Nephron progenitor cell (in vitro differentiated cells): ENCODE measurements at regions not wholly inside any gene's neighbourhood (a gene's known extent, or its start where the extent isn't known, plus 50 kb on each side); places are given as distances from the start of the nearest gene placed in this dataset.

Experiments used
- DNase-seq: peaks from one replicate; pipeline ENCODE4 v3.0.0; 2021
- H3K27ac Mint-ChIP-seq: 2 replicates; pipeline ENCODE4 v1.8.0; 2021; ENCODE audit warnings: mild to moderate bottlenecking, moderate library complexity, mixed read lengths
- H3K27me3 Mint-ChIP-seq: 2 replicates; pipeline ENCODE4 v1.8.0; 2021; ENCODE audit warnings: mild to moderate bottlenecking, low read depth, mixed read lengths; ENCODE audit not compliant: poor library complexity
- H3K36me3 Mint-ChIP-seq: 2 replicates; pipeline ENCODE4 v1.8.0; 2021; ENCODE audit warnings: low read depth, mixed read lengths
- H3K4me1 Mint-ChIP-seq: 2 replicates; pipeline ENCODE4 v1.8.0; 2021; ENCODE audit warnings: mixed read lengths
- H3K4me3 Mint-ChIP-seq: 2 replicates; pipeline ENCODE4 v1.8.0; 2021; ENCODE audit warnings: mild to moderate bottlenecking, moderate library complexity, mixed read lengths
- H3K9me3 Mint-ChIP-seq: 2 replicates; pipeline ENCODE4 v1.8.0; 2021; ENCODE audit warnings: mild to moderate bottlenecking, moderate library complexity, mixed read lengths
- TF ChIP-seq, protein P1 (sequence below): fragments of 200-600 bp; sonication (generic); IDR thresholded peaks from 2 replicates; pipeline ENCODE4 v1.5.0; 2021; ENCODE audit warnings: antibody characterized with exemption

- no peak overlapping the region for H3K4me3 Mint-ChIP-seq
- peaks cover 32% of the 10 kb centered on the region for H3K4me1 Mint-ChIP-seq
- DNase-seq = no peak
- H3K27me3 Mint-ChIP-seq = peaks cover 3% of the 10 kb centered on the region
- no peak overlapping the region for H3K27ac Mint-ChIP-seq
- TF ChIP-seq, protein P1, sequence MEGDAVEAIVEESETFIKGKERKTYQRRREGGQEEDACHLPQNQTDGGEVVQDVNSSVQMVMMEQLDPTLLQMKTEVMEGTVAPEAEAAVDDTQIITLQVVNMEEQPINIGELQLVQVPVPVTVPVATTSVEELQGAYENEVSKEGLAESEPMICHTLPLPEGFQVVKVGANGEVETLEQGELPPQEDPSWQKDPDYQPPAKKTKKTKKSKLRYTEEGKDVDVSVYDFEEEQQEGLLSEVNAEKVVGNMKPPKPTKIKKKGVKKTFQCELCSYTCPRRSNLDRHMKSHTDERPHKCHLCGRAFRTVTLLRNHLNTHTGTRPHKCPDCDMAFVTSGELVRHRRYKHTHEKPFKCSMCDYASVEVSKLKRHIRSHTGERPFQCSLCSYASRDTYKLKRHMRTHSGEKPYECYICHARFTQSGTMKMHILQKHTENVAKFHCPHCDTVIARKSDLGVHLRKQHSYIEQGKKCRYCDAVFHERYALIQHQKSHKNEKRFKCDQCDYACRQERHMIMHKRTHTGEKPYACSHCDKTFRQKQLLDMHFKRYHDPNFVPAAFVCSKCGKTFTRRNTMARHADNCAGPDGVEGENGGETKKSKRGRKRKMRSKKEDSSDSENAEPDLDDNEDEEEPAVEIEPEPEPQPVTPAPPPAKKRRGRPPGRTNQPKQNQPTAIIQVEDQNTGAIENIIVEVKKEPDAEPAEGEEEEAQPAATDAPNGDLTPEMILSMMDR = no peak
- no peaks in the 10 kb centered on the region for H3K9me3 Mint-ChIP-seq
- no peaks in the 10 kb centered on the region for H3K36me3 Mint-ChIP-seq
Measured at GRCh38 chr2:9747396-9747795, 95.9 kb upstream of the TAF1B start.

- no peak for DNase-seq
- Mint-ChIP-seq H3K27ac (no peak overlapping the region), H3K9me3 (no peaks in the 10 kb centered on the region), H3K4me3 (no peak overlapping the region), H3K4me1 (peaks cover 44% of the 10 kb centered on the region), H3K27me3 (no peaks in the 10 kb centered on the region), H3K36me3 (no peaks in the 10 kb centered on the region)
- TF ChIP-seq, protein P1 = no peak
Measured at GRCh38 chr2:9748577-9748976, 94.7 kb upstream of the TAF1B start.

- Mint-ChIP-seq H3K27ac (no peak overlapping the region), H3K4me1 (peaks cover 55% of the 10 kb centered on the region), H3K4me3 (no peak overlapping the region), H3K27me3 (no peaks in the 10 kb centered on the region), H3K9me3 (no peaks in the 10 kb centered on the region), H3K36me3 (no peaks in the 10 kb centered on the region)
- TF ChIP-seq, protein P1 = no peak
- DNase-seq = no peak
Measured at GRCh38 chr2:9749546-9750223, 93.6 kb upstream of the TAF1B start.

GRCh38 chr2:9750224-9751215 lies 92.8 kb upstream of the TAF1B start:
- no peak for DNase-seq
- peaks cover 56% of the 10 kb centered on the region for H3K4me1 Mint-ChIP-seq
- TF ChIP-seq, protein P1 = no peak
- no peak overlapping the region for H3K27ac Mint-ChIP-seq
- peaks cover 3% of the 10 kb centered on the region for H3K27me3 Mint-ChIP-seq
- H3K4me3 Mint-ChIP-seq = no peak overlapping the region
- H3K9me3 Mint-ChIP-seq = no peaks in the 10 kb centered on the region
- no peaks in the 10 kb centered on the region for H3K36me3 Mint-ChIP-seq

GRCh38 chr2:9751831-9752230 lies 91.4 kb upstream of the TAF1B start:
- TF ChIP-seq, protein P1 = no peak
- H3K36me3 Mint-ChIP-seq = no peaks in the 10 kb centered on the region
- no peak overlapping the region for H3K4me3 Mint-ChIP-seq
- no peak for DNase-seq
- no peak overlapping the region for H3K27ac Mint-ChIP-seq
- H3K4me1 Mint-ChIP-seq = peaks cover 70% of the 10 kb centered on the region
- no peaks in the 10 kb centered on the region for H3K9me3 Mint-ChIP-seq
- peaks cover 3% of the 10 kb centered on the region for H3K27me3 Mint-ChIP-seq
